ENCODE measurements at regions not wholly inside any gene's neighbourhood (a gene's known extent, or its start where the extent isn't known, plus 50 kb on each side); places are given as distances from the start of the nearest gene placed in this dataset.
"Not testable (repeated sequence)": the region's sequence is repeated elsewhere in the genome, so short reads cannot be mapped to it uniquely, and the experiment has no call there.

DNA sequence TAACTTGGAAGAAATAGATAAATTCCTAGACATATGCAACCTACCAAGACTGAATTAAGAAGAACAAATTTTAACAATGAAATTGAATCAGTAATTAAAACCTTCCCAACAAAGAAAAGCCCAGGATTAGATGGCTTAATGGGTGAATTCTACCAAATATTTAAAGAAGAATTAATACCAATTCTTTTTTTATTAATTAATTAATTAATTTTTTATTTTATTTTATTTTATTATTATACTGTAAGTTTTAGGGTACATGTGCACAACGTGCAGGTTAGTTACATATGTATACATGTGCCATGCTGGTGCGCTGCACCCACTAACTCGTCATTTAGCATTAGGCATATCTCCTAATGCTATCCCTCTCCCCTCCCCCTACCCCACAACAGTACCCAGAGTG, 248.4 kb upstream of the MSX2 start:
- not testable (repeated sequence) for DNase-seq (ENCODE audit: low read depth)

- DNase-seq (ENCODE audit: low read depth): no peak
These were observed 245.1 kb upstream of the MSX2 start for GRCh38 chr5:174479325-174479724.

GRCh38 chr5:174481737-174482136, 242.6 kb upstream of the MSX2 start:
- no peak for DNase-seq (ENCODE audit: low read depth)

GRCh38 chr5:174482607-174483024, 241.8 kb upstream of the MSX2 start:
- DNase-seq (ENCODE audit: low read depth): no peak

GRCh38 chr5:174483411-174483810, 241.0 kb upstream of the MSX2 start:
- DNase-seq (ENCODE audit: low read depth): no peak

GRCh38 chr5:174489215-174489614, 235.2 kb upstream of the MSX2 start:
- DNase-seq (ENCODE audit: low read depth): no peak

DNA sequence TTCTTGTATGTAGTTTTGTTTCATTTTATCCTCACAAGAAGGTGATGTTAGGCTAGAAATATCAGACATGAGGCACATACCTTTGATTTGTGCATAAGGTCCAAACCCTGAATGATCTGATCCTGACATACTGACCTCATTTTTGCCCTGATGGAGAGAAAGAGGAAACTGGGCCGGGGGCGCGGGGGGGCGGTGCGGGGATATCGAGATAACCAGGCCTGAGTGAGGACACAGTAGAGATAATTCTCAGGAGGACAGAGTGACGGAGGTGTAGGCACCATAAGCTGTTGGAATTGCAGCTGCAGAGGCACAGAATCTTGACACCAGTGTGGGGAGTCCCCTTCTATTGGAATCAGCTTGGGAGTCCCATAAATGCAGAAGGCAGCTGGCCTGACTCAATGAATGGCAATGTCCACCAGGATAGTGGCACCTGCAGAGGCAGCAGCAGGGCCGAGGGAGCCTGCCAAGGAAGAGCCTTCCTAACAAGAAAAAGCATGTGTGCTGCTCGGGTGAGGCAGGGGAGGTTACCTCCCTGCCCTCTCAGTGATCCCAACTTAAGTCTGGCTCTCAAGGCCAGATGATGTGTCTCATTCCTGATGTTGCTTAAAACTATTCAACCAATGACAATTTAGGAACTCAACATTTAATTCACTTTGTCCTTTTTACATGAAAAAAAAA, 234.3 kb upstream of the MSX2 start:
- DNase-seq (ENCODE audit: low read depth): no peak

- DNase-seq (ENCODE audit: low read depth): no peak
These were observed 233.7 kb upstream of the MSX2 start for GRCh38 chr5:174490728-174491127.

GRCh38 chr5:174491265-174491664, 233.1 kb upstream of the MSX2 start:
- DNase-seq (ENCODE audit: low read depth): no peak

- DNase-seq (ENCODE audit: low read depth): no peak
These were observed 232.5 kb upstream of the MSX2 start for GRCh38 chr5:174491761-174492350.

- DNase-seq (ENCODE audit: low read depth): no peak
These were observed 230.9 kb upstream of the MSX2 start for GRCh38 chr5:174493530-174493929.

GRCh38 chr5:174497939-174498338, 226.4 kb upstream of the MSX2 start:
- DNase-seq (ENCODE audit: low read depth): not testable (repeated sequence)

DNA sequence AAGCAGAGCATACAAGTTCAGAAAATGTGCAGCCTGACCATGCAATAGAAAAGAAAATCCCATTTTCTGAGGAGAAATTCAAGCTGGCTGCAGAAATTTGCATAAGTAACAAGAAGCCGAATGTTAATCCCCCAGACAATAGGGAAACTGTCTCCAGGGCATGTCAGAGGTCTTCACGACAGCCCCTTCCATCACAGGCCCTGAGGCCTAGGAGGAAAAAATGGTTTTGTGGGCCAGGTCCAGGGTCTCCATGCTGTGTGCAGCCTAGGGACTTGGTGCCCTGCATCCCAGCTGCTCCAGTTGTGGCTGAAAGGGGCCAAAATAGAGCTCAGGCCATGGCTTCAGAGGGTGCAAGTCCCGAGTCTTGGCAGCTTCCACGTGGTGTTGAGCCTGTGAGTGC, 225.8 kb upstream of the MSX2 start:
- DNase-seq (ENCODE audit: low read depth): not testable (repeated sequence)

DNA sequence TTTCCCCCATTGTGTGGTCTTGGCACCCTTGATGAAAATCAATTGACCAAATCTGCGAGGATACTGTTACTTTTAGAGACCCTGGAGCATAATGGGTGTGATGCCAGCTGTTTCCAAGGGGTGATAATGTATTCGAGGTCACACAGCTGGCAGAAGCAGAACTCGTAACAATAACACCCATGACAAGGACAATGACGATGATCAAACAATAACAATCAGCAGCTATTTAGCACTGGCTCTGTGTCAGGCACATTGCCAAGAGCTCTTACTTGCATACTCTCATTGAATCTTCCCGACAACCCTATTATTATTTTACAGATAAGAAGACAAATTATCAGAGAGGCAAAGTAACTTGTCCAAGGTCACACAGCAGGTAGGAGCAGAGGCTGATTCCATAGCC, 223.7 kb upstream of the MSX2 start:
- DNase-seq (ENCODE audit: low read depth): no peak

- peak; percentile 56 for DNase-seq (ENCODE audit: low read depth)
These were observed 222.8 kb upstream of the MSX2 start for GRCh38 chr5:174501461-174502069.

GRCh38 chr5:174503086-174503460, 221.3 kb upstream of the MSX2 start:
- DNase-seq (ENCODE audit: low read depth): no peak

- peak; percentile 79 for DNase-seq (ENCODE audit: low read depth)
These were observed 220.7 kb upstream of the MSX2 start for GRCh38 chr5:174503461-174504265.

DNA sequence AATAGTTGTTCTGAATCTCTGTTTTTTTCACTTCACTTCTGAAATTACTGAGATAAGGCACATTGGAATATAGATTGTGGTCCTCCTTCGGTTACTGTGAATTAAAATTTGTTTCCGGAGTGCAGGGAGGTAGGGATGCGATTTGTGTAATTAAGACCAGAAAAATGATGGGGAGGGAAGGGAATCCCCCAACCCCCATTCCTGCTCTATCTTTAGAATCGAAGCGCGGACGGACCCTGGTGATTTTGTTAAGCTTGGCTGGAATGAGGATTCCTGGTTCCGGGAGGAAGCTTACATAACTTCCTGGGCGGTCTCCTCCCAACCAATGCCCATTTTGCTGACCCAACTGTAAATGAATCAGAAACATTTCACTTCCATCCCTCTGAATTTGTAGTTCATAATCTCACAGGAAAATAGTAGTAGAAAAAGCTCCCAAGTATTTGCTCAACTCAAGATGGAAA, 220.1 kb upstream of the MSX2 start:
- DNase-seq (ENCODE audit: low read depth): peak; percentile 41

GRCh38 chr5:174505621-174506020, 218.8 kb upstream of the MSX2 start:
- DNase-seq (ENCODE audit: low read depth): peak; percentile 82

GRCh38 chr5:174510782-174511453, 213.5 kb upstream of the MSX2 start:
- DNase-seq (ENCODE audit: low read depth): not testable (repeated sequence)

GRCh38 chr5:174511714-174512253, 212.6 kb upstream of the MSX2 start:
- DNase-seq (ENCODE audit: low read depth): no peak
